ENCODE measurements at regions not wholly inside any gene's neighbourhood (a gene's known extent, or its start where the extent isn't known, plus 50 kb on each side); places are given as distances from the start of the nearest gene placed in this dataset.

DNA sequence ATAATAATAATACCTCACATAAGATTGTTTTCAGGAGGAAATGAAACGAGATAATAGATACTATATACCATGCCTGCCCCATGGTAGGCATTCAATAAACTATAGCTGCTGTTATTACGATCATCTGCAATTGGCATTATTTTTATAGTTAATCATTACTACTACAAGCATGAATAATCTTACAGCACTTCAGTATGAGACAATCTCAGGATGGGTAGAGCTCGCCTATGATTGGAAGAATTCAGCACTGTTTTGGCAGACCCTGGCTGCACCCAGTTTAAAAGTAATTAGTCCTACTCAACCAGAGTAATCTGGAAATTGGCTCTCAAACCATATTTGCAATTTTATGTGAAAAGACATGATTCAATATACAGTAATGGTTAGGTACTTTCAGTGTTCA, 105.0 kb upstream of the DPYD start:
- H4K20me1 ChIP-seq (ENCODE audit: insufficient read depth): no peaks in the 10 kb centered on the region
- no peak overlapping the region for H3K4me2 ChIP-seq
- no peak overlapping the region for H3K27ac ChIP-seq
- TF ChIP-seq, protein P1, sequence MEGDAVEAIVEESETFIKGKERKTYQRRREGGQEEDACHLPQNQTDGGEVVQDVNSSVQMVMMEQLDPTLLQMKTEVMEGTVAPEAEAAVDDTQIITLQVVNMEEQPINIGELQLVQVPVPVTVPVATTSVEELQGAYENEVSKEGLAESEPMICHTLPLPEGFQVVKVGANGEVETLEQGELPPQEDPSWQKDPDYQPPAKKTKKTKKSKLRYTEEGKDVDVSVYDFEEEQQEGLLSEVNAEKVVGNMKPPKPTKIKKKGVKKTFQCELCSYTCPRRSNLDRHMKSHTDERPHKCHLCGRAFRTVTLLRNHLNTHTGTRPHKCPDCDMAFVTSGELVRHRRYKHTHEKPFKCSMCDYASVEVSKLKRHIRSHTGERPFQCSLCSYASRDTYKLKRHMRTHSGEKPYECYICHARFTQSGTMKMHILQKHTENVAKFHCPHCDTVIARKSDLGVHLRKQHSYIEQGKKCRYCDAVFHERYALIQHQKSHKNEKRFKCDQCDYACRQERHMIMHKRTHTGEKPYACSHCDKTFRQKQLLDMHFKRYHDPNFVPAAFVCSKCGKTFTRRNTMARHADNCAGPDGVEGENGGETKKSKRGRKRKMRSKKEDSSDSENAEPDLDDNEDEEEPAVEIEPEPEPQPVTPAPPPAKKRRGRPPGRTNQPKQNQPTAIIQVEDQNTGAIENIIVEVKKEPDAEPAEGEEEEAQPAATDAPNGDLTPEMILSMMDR (conservative IDR thresholded peaks at IDR 0.05; ENCODE audit: low read depth, low read length): no peak
- H3K79me2 ChIP-seq (ENCODE audit: insufficient read depth, low read depth): no peaks in the 10 kb centered on the region
- H3K9ac ChIP-seq: no peak overlapping the region
- no peaks in the 10 kb centered on the region for H3K4me1 ChIP-seq (ENCODE audit: low read depth, poor library complexity, severe bottlenecking)
- no peaks in the 10 kb centered on the region for H3K27me3 ChIP-seq (ENCODE audit: insufficient read depth, low read depth)
- no peaks in the 10 kb centered on the region for H3K36me3 ChIP-seq (ENCODE audit: insufficient read depth)
- H2AFZ ChIP-seq (ENCODE audit: low read depth): no peak overlapping the region
- no peak overlapping the region for H3K4me3 ChIP-seq (IDR thresholded peaks at IDR 0.05; ENCODE audit: insufficient read depth, low read depth, low read length)

DNA sequence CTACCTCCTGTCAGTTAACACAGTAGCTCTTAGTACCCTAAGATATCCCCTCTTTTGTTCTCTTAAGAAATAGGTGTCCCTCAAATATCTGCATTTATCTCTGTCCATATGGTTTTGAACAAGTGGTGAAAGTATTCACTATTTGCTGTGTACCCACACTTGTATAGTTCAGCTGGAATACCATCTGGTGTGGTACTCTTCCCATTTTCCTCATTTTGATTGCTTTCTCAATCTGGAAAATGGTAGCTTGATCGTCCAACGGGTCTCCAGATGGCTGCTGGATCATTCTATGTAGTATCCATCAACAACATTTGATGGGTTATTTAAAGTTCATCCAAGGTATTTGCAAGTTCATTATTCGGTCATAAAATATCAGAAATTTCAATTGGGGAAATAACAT, 100.3 kb upstream of the DPYD start:
- Histone ChIP-seq H3K27me3 (ENCODE audit: insufficient read depth, low read depth) (no peaks in the 10 kb centered on the region), H3K4me2 (no peak overlapping the region), H3K36me3 (ENCODE audit: insufficient read depth) (no peaks in the 10 kb centered on the region), H3K27ac (no peak overlapping the region), H3K4me3 (IDR thresholded peaks at IDR 0.05; ENCODE audit: insufficient read depth, low read depth, low read length) (no peak overlapping the region), H3K9ac (no peak overlapping the region), H2AFZ (ENCODE audit: low read depth) (no peak overlapping the region), H3K79me2 (ENCODE audit: insufficient read depth, low read depth) (no peaks in the 10 kb centered on the region), H3K4me1 (ENCODE audit: low read depth, poor library complexity, severe bottlenecking) (no peaks in the 10 kb centered on the region), H4K20me1 (ENCODE audit: insufficient read depth) (no peaks in the 10 kb centered on the region)
- TF ChIP-seq, protein P1 (conservative IDR thresholded peaks at IDR 0.05; ENCODE audit: low read depth, low read length): no peak

DNA sequence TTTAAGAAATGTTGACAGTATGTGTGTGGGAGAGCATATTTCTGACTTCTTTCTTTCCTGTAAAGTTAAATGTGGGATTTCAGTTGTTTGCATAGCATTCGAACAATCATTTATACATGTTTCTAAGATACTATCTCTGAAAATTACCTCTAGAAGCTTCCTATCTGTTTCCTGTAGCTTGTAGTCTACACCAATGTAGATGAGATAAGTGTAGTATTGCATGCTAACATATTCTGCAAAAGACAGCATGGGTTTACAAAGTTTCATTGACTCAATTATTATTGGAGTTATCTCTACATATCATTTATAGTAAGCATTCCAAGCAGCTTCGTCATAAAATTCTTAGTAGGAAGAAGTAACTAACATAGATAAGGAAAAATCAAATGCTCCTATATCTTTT, 98.9 kb upstream of the DPYD start:
- no peaks in the 10 kb centered on the region for H4K20me1 ChIP-seq (ENCODE audit: insufficient read depth)
- H3K27ac ChIP-seq: no peak overlapping the region
- H2AFZ ChIP-seq (ENCODE audit: low read depth): no peak overlapping the region
- H3K4me1 ChIP-seq (ENCODE audit: low read depth, poor library complexity, severe bottlenecking): no peaks in the 10 kb centered on the region
- H3K4me2 ChIP-seq: no peak overlapping the region
- no peaks in the 10 kb centered on the region for H3K36me3 ChIP-seq (ENCODE audit: insufficient read depth)
- no peak overlapping the region for H3K4me3 ChIP-seq (IDR thresholded peaks at IDR 0.05; ENCODE audit: insufficient read depth, low read depth, low read length)
- no peaks in the 10 kb centered on the region for H3K27me3 ChIP-seq (ENCODE audit: insufficient read depth, low read depth)
- H3K79me2 ChIP-seq (ENCODE audit: insufficient read depth, low read depth): no peaks in the 10 kb centered on the region
- TF ChIP-seq, protein P1 (conservative IDR thresholded peaks at IDR 0.05; ENCODE audit: low read depth, low read length): no peak
- no peak overlapping the region for H3K9ac ChIP-seq

DNA sequence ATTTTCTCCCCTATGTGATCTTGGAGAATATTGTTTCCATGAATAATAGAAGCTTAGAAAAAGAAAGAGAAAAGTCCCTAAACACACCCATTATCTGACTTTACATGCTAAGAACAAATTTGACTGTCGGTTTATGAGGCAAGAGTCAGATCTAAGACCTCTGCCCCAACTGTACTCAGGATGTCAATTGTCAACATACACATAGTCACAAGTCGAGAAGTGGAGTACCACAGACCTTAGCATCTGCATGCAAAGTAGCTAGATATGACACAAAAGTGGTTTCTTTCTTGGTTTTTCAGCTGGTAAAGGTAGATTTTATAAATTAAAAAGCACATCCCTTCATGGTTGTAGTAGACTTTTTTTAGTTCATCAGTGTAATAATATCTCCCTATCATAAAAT, 97.2 kb upstream of the DPYD start:
- Histone ChIP-seq H3K36me3 (ENCODE audit: insufficient read depth) (no peaks in the 10 kb centered on the region), H3K4me1 (ENCODE audit: low read depth, poor library complexity, severe bottlenecking) (no peaks in the 10 kb centered on the region), H4K20me1 (ENCODE audit: insufficient read depth) (no peaks in the 10 kb centered on the region), H3K79me2 (ENCODE audit: insufficient read depth, low read depth) (no peaks in the 10 kb centered on the region), H3K27ac (no peak overlapping the region), H3K4me2 (no peak overlapping the region), H3K4me3 (IDR thresholded peaks at IDR 0.05; ENCODE audit: insufficient read depth, low read depth, low read length) (no peak overlapping the region), H3K27me3 (ENCODE audit: insufficient read depth, low read depth) (no peaks in the 10 kb centered on the region), H3K9ac (no peak overlapping the region), H2AFZ (ENCODE audit: low read depth) (no peak overlapping the region)
- TF ChIP-seq, protein P1 (conservative IDR thresholded peaks at IDR 0.05; ENCODE audit: low read depth, low read length): no peak

DNA sequence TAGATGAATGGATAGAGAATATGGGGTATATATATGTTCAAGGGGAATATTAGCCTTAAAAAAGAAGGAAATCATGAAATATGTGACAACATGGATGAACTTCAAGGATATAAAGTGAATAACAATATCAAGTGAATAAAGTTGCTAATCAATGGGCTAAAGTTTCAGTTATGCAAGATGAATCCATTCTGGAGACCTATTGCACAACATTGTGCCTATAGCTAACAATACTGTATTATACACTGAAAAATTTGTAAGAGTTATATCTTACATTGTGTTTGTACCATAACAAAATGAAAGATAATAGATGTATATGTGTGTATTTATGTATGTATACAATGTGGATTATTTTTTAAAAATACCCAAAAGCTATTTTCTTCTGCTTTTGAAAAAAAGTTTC, 96.3 kb upstream of the DPYD start:
- Histone ChIP-seq H3K4me2 (no peak overlapping the region), H3K79me2 (ENCODE audit: insufficient read depth, low read depth) (no peaks in the 10 kb centered on the region), H2AFZ (ENCODE audit: low read depth) (no peak overlapping the region), H3K9ac (no peak overlapping the region), H3K27me3 (ENCODE audit: insufficient read depth, low read depth) (no peaks in the 10 kb centered on the region), H4K20me1 (ENCODE audit: insufficient read depth) (no peaks in the 10 kb centered on the region), H3K4me1 (ENCODE audit: low read depth, poor library complexity, severe bottlenecking) (no peaks in the 10 kb centered on the region), H3K4me3 (IDR thresholded peaks at IDR 0.05; ENCODE audit: insufficient read depth, low read depth, low read length) (no peak overlapping the region), H3K27ac (no peak overlapping the region), H3K36me3 (ENCODE audit: insufficient read depth) (no peaks in the 10 kb centered on the region)
- TF ChIP-seq, protein P1 (conservative IDR thresholded peaks at IDR 0.05; ENCODE audit: low read depth, low read length): no peak

Measured in KMS-11 (cell line).